NCI-H1694 treated with DMSO at 0.1 percent for 48 hours (cell line): ENCODE measurements at regions not wholly inside any gene's neighbourhood (a gene's known extent, or its start where the extent isn't known, plus 50 kb on each side); places are given as distances from the start of the nearest gene placed in this dataset.
"Not testable (repeated sequence)": the region's sequence is repeated elsewhere in the genome, so short reads cannot be mapped to it uniquely, and the experiment has no call there.

Experiments used
- DNase-seq: peaks from one replicate; lab custom pipeline; 2025; lab: John Stamatoyannopoulos, UW

- no peak for DNase-seq
These were observed 132.3 kb downstream of the CSNK2A3 start for GRCh38 chr11:11220786-11221185.

- no peak for DNase-seq
These were observed 134.4 kb downstream of the CSNK2A3 start for GRCh38 chr11:11218629-11218986.

- no peak for DNase-seq
These were observed 135.0 kb downstream of the CSNK2A3 start for GRCh38 chr11:11217929-11218628.

DNA sequence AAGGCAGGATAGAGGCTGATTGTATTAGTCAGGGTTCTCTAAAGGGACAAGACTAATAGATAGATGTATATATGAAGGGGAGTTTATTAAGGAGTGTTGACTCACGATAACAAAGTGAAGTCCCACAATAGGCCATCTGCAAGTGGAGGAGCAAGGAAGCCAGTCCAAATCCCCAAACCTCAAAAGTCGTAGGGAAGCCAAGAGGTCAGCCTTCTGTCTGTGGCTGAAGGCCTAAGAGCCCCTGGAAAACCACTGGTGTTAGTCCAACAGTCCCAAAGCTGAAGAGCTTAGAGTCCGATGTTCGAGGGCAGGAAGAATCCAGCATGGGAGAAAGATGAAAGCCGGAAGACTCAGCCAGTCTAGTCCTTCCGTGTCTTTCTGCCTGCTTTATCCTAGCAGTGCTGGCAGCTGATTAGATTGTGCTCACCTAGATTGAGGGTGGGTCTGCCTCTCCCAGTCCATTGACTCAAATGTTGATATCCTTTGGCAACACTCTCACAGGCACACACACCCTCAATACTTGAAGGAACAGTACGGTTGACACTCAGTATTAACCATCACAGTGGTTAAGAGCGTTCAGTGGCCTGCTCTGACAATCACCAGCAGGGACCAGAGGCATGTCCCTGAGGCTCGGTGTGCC lies 135.6 kb downstream of the CSNK2A3 start:
- DNase-seq, result no peak

- DNase-seq, result no peak
These were observed 137.1 kb downstream of the CSNK2A3 start for GRCh38 chr11:11215944-11216343.

GRCh38 chr11:11215058-11215815 lies 137.8 kb downstream of the CSNK2A3 start:
- DNase-seq, result no peak

GRCh38 chr11:11213117-11213516 lies 139.9 kb downstream of the CSNK2A3 start:
- no peak for DNase-seq

DNA sequence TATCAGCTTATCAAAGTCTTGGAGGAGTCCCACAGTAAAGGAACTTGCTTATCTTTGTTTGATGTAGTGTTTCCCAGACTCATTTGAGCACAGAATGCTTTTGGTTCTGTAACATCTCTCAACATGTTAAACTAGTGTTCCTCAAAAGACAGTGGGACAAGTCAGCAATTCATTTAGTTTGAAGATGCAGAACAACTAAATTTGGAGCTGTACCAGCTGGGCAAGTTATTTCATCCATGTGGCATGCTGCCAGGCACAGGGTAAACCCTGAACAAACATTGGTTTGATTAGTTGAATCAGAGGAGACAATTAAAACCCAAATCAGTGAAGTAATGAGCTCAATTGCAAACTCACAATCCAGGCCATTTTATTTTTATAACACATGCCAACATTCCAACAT lies 141.2 kb downstream of the CSNK2A3 start:
- DNase-seq, result peak; percentile 15

- DNase-seq, result peak; percentile 39
These were observed 141.9 kb downstream of the CSNK2A3 start for GRCh38 chr11:11211186-11211585.

- no peak for DNase-seq
These were observed 142.6 kb downstream of the CSNK2A3 start for GRCh38 chr11:11210446-11210845.

DNA sequence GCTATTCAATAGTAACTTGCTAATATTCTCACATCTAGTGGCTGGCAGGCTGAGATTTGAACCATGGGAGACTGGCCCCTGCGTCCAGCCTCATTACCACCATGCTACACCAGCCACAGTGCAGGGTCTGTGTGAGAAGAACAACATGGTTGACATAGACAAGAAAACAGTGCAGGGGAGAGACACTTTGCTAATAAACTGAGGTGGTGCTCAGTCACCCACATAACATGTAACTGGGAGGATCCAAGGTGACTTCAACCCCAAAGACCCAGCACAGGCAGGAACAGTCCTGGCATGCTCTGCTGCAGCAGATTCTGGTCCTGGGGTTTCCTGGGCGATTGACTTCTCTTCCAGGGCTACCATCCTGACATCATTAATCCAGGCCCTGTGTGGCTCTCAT lies 143.1 kb downstream of the CSNK2A3 start:
- DNase-seq, result no peak

GRCh38 chr11:11208994-11209393 lies 144.1 kb downstream of the CSNK2A3 start:
- DNase-seq, result no peak

DNA sequence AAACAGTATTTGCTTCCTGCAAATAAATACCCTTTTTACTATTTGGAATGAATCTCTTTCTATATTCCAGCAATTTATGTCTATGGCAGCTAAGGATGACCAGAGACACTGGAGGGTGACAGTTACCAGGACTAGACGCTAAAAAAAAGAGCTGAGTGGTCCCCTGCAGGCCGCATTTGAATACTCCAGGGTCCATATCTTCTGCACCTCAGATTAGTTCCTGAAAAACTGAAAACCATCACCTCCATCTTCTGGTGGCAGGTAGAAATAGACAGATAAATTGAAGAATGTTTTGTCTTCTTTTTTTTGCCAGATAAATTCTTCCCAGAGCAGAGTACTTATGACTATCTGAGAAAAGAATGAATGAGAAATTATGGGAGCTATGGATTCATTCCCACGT lies 145.6 kb downstream of the CSNK2A3 start:
- DNase-seq, result no peak

DNA sequence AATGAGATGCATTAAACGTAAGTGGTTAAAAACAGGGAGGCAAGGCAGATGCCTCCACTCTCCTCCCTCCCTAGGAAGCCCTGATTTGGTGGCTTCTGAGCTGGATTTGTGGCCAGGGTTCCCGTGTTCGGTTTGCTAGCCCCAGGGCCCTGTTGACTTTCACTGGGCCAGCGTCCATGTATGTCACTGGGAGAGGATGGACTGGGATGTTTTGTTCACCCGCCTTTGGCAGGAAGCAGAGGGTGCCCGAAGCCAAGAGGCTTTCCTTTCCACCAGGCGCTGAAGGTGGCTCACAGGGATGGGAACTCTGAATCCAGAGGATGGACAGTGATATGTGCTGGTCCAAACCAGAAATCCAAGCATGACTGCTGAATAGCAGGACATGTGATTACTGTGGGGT lies 146.6 kb downstream of the CSNK2A3 start:
- no peak for DNase-seq

- DNase-seq, result no peak
These were observed 150.2 kb downstream of the CSNK2A3 start for GRCh38 chr11:11202885-11203284.

DNA sequence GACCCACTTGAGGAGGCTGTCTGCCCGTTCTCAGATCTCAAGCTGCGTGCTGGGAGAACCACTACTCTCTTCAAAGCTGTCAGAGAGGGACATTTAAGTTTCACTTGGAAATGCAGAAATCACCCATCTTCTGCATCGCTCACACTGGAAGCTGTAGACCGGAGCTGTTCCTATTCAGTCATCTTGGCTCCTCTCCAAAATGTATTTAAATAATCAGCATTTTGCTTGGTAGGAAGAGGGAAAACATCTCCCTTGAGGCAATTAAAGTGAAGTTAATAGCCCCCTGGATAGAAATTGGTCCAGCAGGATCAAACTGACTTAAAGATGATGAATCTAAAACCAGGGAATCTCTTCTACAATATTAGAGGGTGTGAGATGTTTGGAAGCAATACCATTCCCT lies 151.7 kb downstream of the CSNK2A3 start:
- DNase-seq, result not testable (repeated sequence)

DNA sequence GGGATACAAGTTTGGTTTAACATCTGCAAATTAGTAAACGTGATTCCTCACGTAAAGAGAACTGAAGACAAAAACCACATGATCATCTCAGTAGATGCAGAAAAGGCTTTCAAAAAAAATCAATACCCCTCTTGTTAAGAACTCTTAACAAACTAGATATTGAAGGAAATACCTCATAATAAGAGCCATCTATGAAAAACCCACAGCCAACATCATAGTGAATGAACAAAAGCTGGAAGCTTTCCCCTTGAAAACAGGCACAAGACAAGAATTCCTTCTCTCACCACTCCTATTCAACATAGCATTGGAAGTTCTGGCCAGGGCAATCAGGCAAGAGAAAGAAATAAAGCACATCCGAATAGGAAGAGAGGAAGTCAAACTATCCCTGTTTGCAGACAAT lies 160.5 kb downstream of the CSNK2A3 start:
- no peak for DNase-seq

GRCh38 chr11:11189506-11189905 lies 163.5 kb downstream of the CSNK2A3 start:
- DNase-seq, result no peak

- DNase-seq, result no peak
These were observed 166.8 kb downstream of the CSNK2A3 start for GRCh38 chr11:11186249-11186648.

GRCh38 chr11:11182261-11182660 lies 170.8 kb downstream of the CSNK2A3 start:
- no peak for DNase-seq

GRCh38 chr11:11178671-11179638 lies 174.1 kb downstream of the CSNK2A3 start:
- DNase-seq, result no peak
